ENCODE measurements at regions not wholly inside any gene's neighbourhood (a gene's known extent, or its start where the extent isn't known, plus 50 kb on each side); places are given as distances from the start of the nearest gene placed in this dataset.
"Not testable (repeated sequence)": the region's sequence is repeated elsewhere in the genome, so short reads cannot be mapped to it uniquely, and the experiment has no call there.

DNA sequence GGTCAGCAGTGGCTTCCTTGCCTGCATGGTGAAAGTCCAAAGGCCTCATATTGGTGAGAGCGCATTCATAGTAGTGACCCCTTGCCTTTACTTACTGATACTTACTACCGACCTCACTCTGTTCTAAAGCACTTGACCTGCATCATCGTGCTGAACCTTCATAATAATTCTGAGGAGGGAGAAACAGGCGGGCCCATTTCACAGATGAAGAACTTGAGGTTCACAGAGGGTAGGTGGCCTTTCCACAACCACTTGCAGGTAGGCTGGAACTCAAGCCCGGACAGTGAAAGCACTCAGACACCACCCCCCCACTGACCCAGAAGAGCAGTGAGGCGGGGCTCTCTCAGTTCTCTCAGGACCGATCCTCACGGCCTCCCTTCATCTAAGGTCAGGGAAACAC is 149.4 kb upstream of the CHST15 start:
- H4K20me1 ChIP-seq (ENCODE audit: control insufficient read depth, extremely low read depth, insufficient read depth, low read length) = no peaks in the 10 kb centered on the region
- no peak overlapping the region for H3K4me3 ChIP-seq (ENCODE audit: control insufficient read depth in 2 of 3, extremely low read depth in 1 of 3, insufficient read depth in 2 of 3, low read depth in 1 of 3, low read length in 3 of 3)
- dilution Hi-C loops (cut with MboI; ENCODE audit: extremely low pct_ligation_motif_present, low sequenced_read_pairs) = no loop called here
- H3K27ac ChIP-seq (ENCODE audit: control insufficient read depth, insufficient read depth, low read length) = no peak overlapping the region
- peaks cover 8% of the 10 kb centered on the region for H3K27me3 ChIP-seq (ENCODE audit: control insufficient read depth, extremely low read depth, insufficient read depth, low read length)
- no peak overlapping the region for H2AFZ ChIP-seq (ENCODE audit: control insufficient read depth, low read length)
- no peaks in the 10 kb centered on the region for H3K36me3 ChIP-seq (ENCODE audit: control insufficient read depth in 2 of 2, extremely low read depth in 1 of 2, insufficient read depth in 2 of 2, low read length in 2 of 2)
- no peaks in the 10 kb centered on the region for H3K79me2 ChIP-seq (ENCODE audit: control insufficient read depth, insufficient read depth, low read length)
- FAIRE-seq (no peak), DNase-seq (ENCODE audit: low read depth, low spot score) (no peak)
- peaks cover 8% of the 10 kb centered on the region for H3K4me1 ChIP-seq (ENCODE audit: control insufficient read depth, extremely low read depth, insufficient read depth, low read length)
- H3K4me2 ChIP-seq (ENCODE audit: control insufficient read depth, extremely low read depth, insufficient read depth, low read depth, low read length) = no peak overlapping the region
- no peaks in the 10 kb centered on the region for H3K9me3 ChIP-seq (ENCODE audit: control insufficient read depth, low read depth, low read length)
- no peak overlapping the region for H3K9ac ChIP-seq (ENCODE audit: control insufficient read depth, extremely low read depth, insufficient read depth, low read length)
- no peak for TF ChIP-seq CTCF (optimal IDR thresholded peaks at IDR 0.05 in 1 of 3, IDR thresholded peaks at IDR 0.05 in 1 of 3, conservative IDR thresholded peaks at IDR 0.05 in 1 of 3; ENCODE audit: extremely low read depth in 1 of 3, insufficient read depth in 2 of 3, low read length in 3 of 3)
- no peak for TF ChIP-seq EZH2 (IDR thresholded peaks at IDR 0.05; ENCODE audit: low read length)
- no peaks in the 10 kb centered on the region for H3K9me1 ChIP-seq (ENCODE audit: control insufficient read depth, extremely low read depth, insufficient read depth, low read length)

DNA sequence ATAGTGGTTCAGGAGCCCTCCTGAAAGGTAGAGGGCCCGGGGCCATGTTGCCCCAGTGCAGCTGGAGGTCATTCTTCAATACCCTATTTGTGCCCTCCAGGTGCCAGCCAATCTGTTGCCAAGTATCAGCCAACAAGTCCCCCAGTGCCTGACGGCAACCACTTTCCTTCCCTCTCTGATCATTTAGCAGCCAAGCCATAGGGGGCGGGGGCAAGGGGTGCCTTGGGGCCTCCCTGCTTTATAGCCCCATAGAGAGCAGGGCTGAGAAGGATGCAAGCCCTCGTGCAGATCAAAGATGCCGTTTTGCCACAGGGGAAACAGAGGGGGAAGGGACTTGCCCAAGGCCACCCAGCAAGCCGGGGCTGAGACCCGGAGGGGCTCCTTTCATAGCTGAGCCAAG is 149.0 kb upstream of the CHST15 start:
- Histone ChIP-seq H3K4me2 (ENCODE audit: control insufficient read depth, extremely low read depth, insufficient read depth, low read depth, low read length) (no peak overlapping the region), H3K9me1 (ENCODE audit: control insufficient read depth, extremely low read depth, insufficient read depth, low read length) (no peaks in the 10 kb centered on the region), H2AFZ (ENCODE audit: control insufficient read depth, low read length) (no peak overlapping the region), H3K27me3 (ENCODE audit: control insufficient read depth, extremely low read depth, insufficient read depth, low read length) (peaks cover 8% of the 10 kb centered on the region), H4K20me1 (ENCODE audit: control insufficient read depth, extremely low read depth, insufficient read depth, low read length) (no peaks in the 10 kb centered on the region), H3K27ac (ENCODE audit: control insufficient read depth, insufficient read depth, low read length) (no peak overlapping the region), H3K36me3 (ENCODE audit: control insufficient read depth in 2 of 2, extremely low read depth in 1 of 2, insufficient read depth in 2 of 2, low read length in 2 of 2) (no peaks in the 10 kb centered on the region), H3K4me1 (ENCODE audit: control insufficient read depth, extremely low read depth, insufficient read depth, low read length) (peaks cover 8% of the 10 kb centered on the region), H3K4me3 (ENCODE audit: control insufficient read depth in 2 of 3, extremely low read depth in 1 of 3, insufficient read depth in 2 of 3, low read depth in 1 of 3, low read length in 3 of 3) (no peak overlapping the region), H3K9me3 (ENCODE audit: control insufficient read depth, low read depth, low read length) (no peaks in the 10 kb centered on the region), H3K9ac (ENCODE audit: control insufficient read depth, extremely low read depth, insufficient read depth, low read length) (no peak overlapping the region), H3K79me2 (ENCODE audit: control insufficient read depth, insufficient read depth, low read length) (no peaks in the 10 kb centered on the region)
- DNase-seq (ENCODE audit: low read depth, low spot score) = no peak
- TF ChIP-seq EZH2 (IDR thresholded peaks at IDR 0.05; ENCODE audit: low read length) = no peak
- TF ChIP-seq CTCF (optimal IDR thresholded peaks at IDR 0.05 in 1 of 3, IDR thresholded peaks at IDR 0.05 in 1 of 3, conservative IDR thresholded peaks at IDR 0.05 in 1 of 3; ENCODE audit: extremely low read depth in 1 of 3, insufficient read depth in 2 of 3, low read length in 3 of 3) = no peak
- FAIRE-seq = no peak
- dilution Hi-C loops (cut with MboI; ENCODE audit: extremely low pct_ligation_motif_present, low sequenced_read_pairs) = no loop called here

DNA sequence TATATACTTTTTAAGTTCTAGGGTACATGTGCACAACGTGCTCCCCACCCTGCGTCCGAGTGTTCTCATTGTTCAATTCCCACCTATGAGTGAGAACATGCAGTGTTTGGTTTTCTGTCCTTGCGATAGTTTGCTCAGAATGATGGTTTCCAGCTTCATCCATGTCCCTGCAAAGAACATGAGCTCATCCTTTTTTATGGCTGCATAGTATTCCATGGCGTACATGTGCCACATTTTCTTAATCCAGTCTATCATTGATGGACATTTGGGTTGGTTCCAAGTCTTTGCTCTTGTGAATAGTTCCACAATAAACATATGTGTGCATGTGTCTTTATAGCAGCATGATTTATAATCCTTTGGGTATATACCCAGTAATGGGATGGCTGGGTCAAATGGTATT is 148.1 kb upstream of the CHST15 start:
- H3K79me2 ChIP-seq (ENCODE audit: control insufficient read depth, insufficient read depth, low read length); dilution Hi-C loops (cut with MboI; ENCODE audit: extremely low pct_ligation_motif_present, low sequenced_read_pairs); H3K9me3 ChIP-seq (ENCODE audit: control insufficient read depth, low read depth, low read length); H4K20me1 ChIP-seq (ENCODE audit: control insufficient read depth, extremely low read depth, insufficient read depth, low read length); H3K9ac ChIP-seq (ENCODE audit: control insufficient read depth, extremely low read depth, insufficient read depth, low read length); H3K4me1 ChIP-seq (ENCODE audit: control insufficient read depth, extremely low read depth, insufficient read depth, low read length); H3K9me1 ChIP-seq (ENCODE audit: control insufficient read depth, extremely low read depth, insufficient read depth, low read length); FAIRE-seq; DNase-seq (ENCODE audit: low read depth, low spot score); H3K4me3 ChIP-seq (ENCODE audit: control insufficient read depth in 2 of 3, extremely low read depth in 1 of 3, insufficient read depth in 2 of 3, low read depth in 1 of 3, low read length in 3 of 3); H3K27ac ChIP-seq (ENCODE audit: control insufficient read depth, insufficient read depth, low read length); H3K27me3 ChIP-seq (ENCODE audit: control insufficient read depth, extremely low read depth, insufficient read depth, low read length); H2AFZ ChIP-seq (ENCODE audit: control insufficient read depth, low read length); H3K4me2 ChIP-seq (ENCODE audit: control insufficient read depth, extremely low read depth, insufficient read depth, low read depth, low read length); H3K36me3 ChIP-seq (ENCODE audit: control insufficient read depth in 2 of 2, extremely low read depth in 1 of 2, insufficient read depth in 2 of 2, low read length in 2 of 2): not testable (repeated sequence)
